Suprapubic skin (tissue), 4 donors: ENCODE measurements at regions not wholly inside any gene's neighbourhood (a gene's known extent, or its start where the extent isn't known, plus 50 kb on each side); places are given as distances from the start of the nearest gene placed in this dataset.

Experiments used
- DNase-seq, 2 donors: peaks; one replicate each; pipeline ENCODE4 v3.0.0-alpha.2; 2019; ENCODE audit warnings: low spot score in 2 of 2
- H3K27ac ChIP-seq: fragments of 200-600 bp; sonication (generic); one replicate; pipeline ENCODE4 v1.5.1; 2019
- H3K27me3 ChIP-seq: fragments of 200-600 bp; sonication (generic); one replicate; pipeline ENCODE4 v1.5.1; 2019
- H3K36me3 ChIP-seq: fragments of 200-600 bp; sonication (generic); one replicate; pipeline ENCODE4 v1.5.1; 2019
- H3K4me1 ChIP-seq: fragments of 200-600 bp; sonication (generic); one replicate; pipeline ENCODE4 v1.5.1; 2019
- H3K4me3 ChIP-seq: fragments of 200-600 bp; sonication (generic); one replicate; pipeline ENCODE4 v1.5.1; 2019; ENCODE audit warnings: mild to moderate bottlenecking
- H3K9me3 ChIP-seq: fragments of 200-600 bp; sonication (generic); one replicate; pipeline ENCODE4 v1.5.1; 2019
- EP300 ChIP-seq: sonication (generic); formaldehyde crosslinking; IDR thresholded peaks from one replicate; pipeline ENCODE4 v1.6.1; 2017; ENCODE audit warnings: antibody characterized with exemption
- POLR2A ChIP-seq, 2 donors: fragments of 450-650 bp; IDR thresholded peaks; one replicate each; pipeline ENCODE4 v1.6.1; 2017; ENCODE audit warnings: antibody characterized with exemption in 2 of 2, mild to moderate bottlenecking in 2 of 2, moderate library complexity in 2 of 2
- POLR2AphosphoS5 ChIP-seq, 3 donors: sonication (generic); formaldehyde crosslinking; IDR thresholded peaks; one replicate each; pipeline ENCODE4 v1.6.1; 2017; ENCODE audit warnings: antibody characterized with exemption in 3 of 3
- WGBS: methylation state at CpG from one replicate; pipeline ENCODE4 v1.1.5; 2018; 5-methylcytosine and 5-hydroxymethylcytosine counted together
- TF ChIP-seq, protein P1 (sequence below), 2 donors: fragments of 200-600 bp in 1 of 2; fragments of 450-650 bp in 1 of 2; sonication (generic) in 1 of 2; IDR thresholded peaks; one replicate each; pipeline ENCODE4 v1.5.1; 2016 to 2019; ENCODE audit warnings: antibody characterized with exemption in 2 of 2, mild to moderate bottlenecking in 1 of 2, moderate library complexity in 1 of 2

GRCh38 chr10:89853781-89854191 lies 152.4 kb downstream of the KIF20B start:
- 81% methylated on average over 13 of the region's 18 CpGs for WGBS
- Histone ChIP-seq H3K4me3 (no peak overlapping the region), H3K9me3 (no peaks in the 10 kb centered on the region), H3K27ac (no peak overlapping the region), H3K27me3 (no peaks in the 10 kb centered on the region), H3K4me1 (no peaks in the 10 kb centered on the region), H3K36me3 (no peaks in the 10 kb centered on the region)
- no peak for TF ChIP-seq EP300
- TF ChIP-seq, protein P1, sequence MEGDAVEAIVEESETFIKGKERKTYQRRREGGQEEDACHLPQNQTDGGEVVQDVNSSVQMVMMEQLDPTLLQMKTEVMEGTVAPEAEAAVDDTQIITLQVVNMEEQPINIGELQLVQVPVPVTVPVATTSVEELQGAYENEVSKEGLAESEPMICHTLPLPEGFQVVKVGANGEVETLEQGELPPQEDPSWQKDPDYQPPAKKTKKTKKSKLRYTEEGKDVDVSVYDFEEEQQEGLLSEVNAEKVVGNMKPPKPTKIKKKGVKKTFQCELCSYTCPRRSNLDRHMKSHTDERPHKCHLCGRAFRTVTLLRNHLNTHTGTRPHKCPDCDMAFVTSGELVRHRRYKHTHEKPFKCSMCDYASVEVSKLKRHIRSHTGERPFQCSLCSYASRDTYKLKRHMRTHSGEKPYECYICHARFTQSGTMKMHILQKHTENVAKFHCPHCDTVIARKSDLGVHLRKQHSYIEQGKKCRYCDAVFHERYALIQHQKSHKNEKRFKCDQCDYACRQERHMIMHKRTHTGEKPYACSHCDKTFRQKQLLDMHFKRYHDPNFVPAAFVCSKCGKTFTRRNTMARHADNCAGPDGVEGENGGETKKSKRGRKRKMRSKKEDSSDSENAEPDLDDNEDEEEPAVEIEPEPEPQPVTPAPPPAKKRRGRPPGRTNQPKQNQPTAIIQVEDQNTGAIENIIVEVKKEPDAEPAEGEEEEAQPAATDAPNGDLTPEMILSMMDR (IDR thresholded peaks at IDR 0.05) = no peak
- no peak for TF ChIP-seq POLR2A (IDR thresholded peaks at IDR 0.05)
- no peak for TF ChIP-seq POLR2AphosphoS5 (IDR thresholded peaks at IDR 0.05)
- DNase-seq = no peak

DNA sequence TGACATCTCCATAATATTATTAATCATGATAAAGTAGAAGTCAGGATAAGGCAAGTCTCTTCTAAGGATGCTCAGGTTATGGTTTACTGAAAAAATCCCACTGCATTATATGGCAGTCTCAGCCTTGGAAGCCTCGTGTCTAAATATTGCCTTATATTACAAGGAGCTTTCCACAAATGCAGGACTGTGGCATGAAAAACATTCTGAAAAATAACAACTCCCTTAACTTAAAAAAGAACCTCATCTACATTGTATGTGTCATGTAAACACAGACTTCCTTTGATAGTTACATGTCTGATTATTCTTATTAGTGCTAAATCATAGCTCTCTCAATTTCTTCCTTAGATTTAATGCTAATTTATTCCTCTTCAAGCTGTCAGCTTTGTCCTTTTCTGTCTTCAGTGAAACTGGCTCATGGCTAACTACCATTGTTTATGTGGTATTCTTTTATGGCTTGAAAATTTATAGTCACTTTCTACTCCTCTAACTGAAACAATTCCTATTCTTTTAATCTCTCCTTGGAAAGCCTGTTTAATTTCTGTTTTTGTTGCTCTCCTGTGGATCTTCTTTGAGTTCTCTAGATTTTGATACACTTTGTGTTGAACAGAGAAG lies 156.1 kb downstream of the KIF20B start:
- H3K27ac ChIP-seq = no peak overlapping the region
- WGBS = 41% methylated on average over 1 of the region's 1 CpG
- H3K4me3 ChIP-seq = no peak overlapping the region
- DNase-seq = no peak
- TF ChIP-seq POLR2AphosphoS5 (IDR thresholded peaks at IDR 0.05) (no peak), POLR2A (IDR thresholded peaks at IDR 0.05) (no peak), EP300 (no peak)
- TF ChIP-seq, protein P1 (IDR thresholded peaks at IDR 0.05) = no peak
- no peaks in the 10 kb centered on the region for H3K27me3 ChIP-seq
- no peaks in the 10 kb centered on the region for H3K36me3 ChIP-seq
- no peaks in the 10 kb centered on the region for H3K4me1 ChIP-seq
- no peaks in the 10 kb centered on the region for H3K9me3 ChIP-seq

GRCh38 chr10:89861199-89861573 lies 159.8 kb downstream of the KIF20B start:
- no peak for DNase-seq
- Histone ChIP-seq H3K27me3 (no peaks in the 10 kb centered on the region), H3K27ac (no peak overlapping the region), H3K36me3 (no peaks in the 10 kb centered on the region), H3K9me3 (no peaks in the 10 kb centered on the region), H3K4me3 (no peak overlapping the region), H3K4me1 (no peaks in the 10 kb centered on the region)
- TF ChIP-seq, protein P1 (IDR thresholded peaks at IDR 0.05) = no peak

- Histone ChIP-seq H3K4me1 (no peaks in the 10 kb centered on the region), H3K27ac (no peak overlapping the region), H3K36me3 (no peaks in the 10 kb centered on the region), H3K27me3 (no peaks in the 10 kb centered on the region), H3K4me3 (no peak overlapping the region), H3K9me3 (no peaks in the 10 kb centered on the region)
- 79% methylated on average over 3 of the region's 3 CpGs for whole genome bisulfite sequencing
- no peak for DNase-seq
- TF ChIP-seq, protein P1 (IDR thresholded peaks at IDR 0.05) = no peak
- TF ChIP-seq POLR2A (IDR thresholded peaks at IDR 0.05) = no peak
- no peak for TF ChIP-seq EP300
- no peak for TF ChIP-seq POLR2AphosphoS5 (IDR thresholded peaks at IDR 0.05)
These were observed 160.4 kb downstream of the KIF20B start for GRCh38 chr10:89861584-89862301.

- 66% methylated on average over 2 of the region's 2 CpGs for WGBS
- Histone ChIP-seq H3K36me3 (no peaks in the 10 kb centered on the region), H3K4me3 (no peak overlapping the region), H3K4me1 (no peaks in the 10 kb centered on the region), H3K27ac (no peak overlapping the region), H3K9me3 (no peaks in the 10 kb centered on the region), H3K27me3 (no peaks in the 10 kb centered on the region)
- TF ChIP-seq, protein P1 (IDR thresholded peaks at IDR 0.05) = no peak
- TF ChIP-seq POLR2A (IDR thresholded peaks at IDR 0.05) (no peak), EP300 (no peak), POLR2AphosphoS5 (IDR thresholded peaks at IDR 0.05) (no peak)
- no peak for DNase-seq
These were observed 166.6 kb downstream of the KIF20B start for GRCh38 chr10:89867964-89868363.
